ENCODE measurements at regions not wholly inside any gene's neighbourhood (a gene's known extent, or its start where the extent isn't known, plus 50 kb on each side); places are given as distances from the start of the nearest gene placed in this dataset.

DNA sequence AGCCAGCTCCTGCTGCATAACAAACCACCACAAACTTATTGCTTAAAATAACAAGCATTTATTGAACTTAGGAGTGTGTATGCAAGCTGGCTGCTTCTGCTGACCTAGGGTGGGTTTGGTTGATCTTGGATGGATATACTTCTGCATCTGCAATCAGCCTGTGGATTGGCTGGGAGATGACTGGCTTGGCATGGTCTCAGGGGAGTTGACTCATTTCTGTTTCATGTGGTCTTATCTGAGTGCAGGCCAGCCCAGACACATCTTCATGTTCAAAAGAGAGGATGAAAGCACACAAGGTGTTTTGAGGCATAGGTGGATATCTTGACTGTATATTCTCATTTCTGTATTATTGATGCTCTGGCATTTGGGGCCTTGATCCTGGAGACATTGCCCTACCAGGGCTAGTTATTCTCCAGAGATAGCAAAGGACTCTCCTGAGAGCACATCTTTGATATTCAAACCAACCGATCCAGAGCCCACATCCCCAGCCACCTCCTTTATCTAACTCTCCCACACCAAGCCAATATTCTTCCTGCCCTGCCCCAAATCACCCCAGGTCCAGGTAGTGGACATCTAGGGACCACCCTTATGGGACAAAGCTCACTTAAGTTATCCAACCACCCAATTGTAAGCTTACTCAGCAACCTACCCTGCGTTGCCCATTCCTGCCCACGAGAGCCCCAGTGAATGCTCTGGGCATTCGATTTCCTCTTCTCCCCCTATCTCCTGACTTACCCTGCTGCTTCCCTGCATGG is 350.8 kb downstream of the PTPRU start:
- ChIA-PET POLR2A (no interaction called here), CTCF (ENCODE audit: low intra/inter-chr PET ratio, low total read pairs) (no interaction called here)
- H3K27ac ChIP-seq (ENCODE audit: extremely low read length, insufficient read depth, low read length): no peak overlapping the region
- H4K20me1 ChIP-seq (ENCODE audit: insufficient read depth, low read length): no peaks in the 10 kb centered on the region
- WGBS (ENCODE audit: low lambda C conversion rate): 0% methylated on average over 3 of the region's 4 CpGs
- H3K27me3 ChIP-seq (ENCODE audit: control insufficient read depth in 1 of 2, insufficient read depth in 2 of 2, low read length in 2 of 2): no peaks in the 10 kb centered on the region; a peak in 1 of 5 replicates
- H2AFZ ChIP-seq (ENCODE audit: low read length): no peak overlapping the region
- FAIRE-seq (no peak), DNase-seq (ENCODE audit: low spot score) (no peak), ATAC-seq (no peak)
- intact Hi-C loops (cut with micrococcal nuclease; ENCODE audit: unreplicated experiment) (no loop called here), in situ Hi-C loops (cut with HindIII; ENCODE audit: extremely low pct_ligation_motif_present, low pct_unique_long_range_greater_than_20kb) (no loop called here)
- BruUV-seq (replicated peaks): no TSS peak
- no peaks in the 10 kb centered on the region for H3K4me1 ChIP-seq (ENCODE audit: insufficient read depth, low read length)
- H3K4me2 ChIP-seq (ENCODE audit: low read depth, low read length): no peak overlapping the region
- no peak overlapping the region for H3K4me3 ChIP-seq (replicated peaks in 1 of 3; ENCODE audit: insufficient read depth in 1 of 3, low read depth in 2 of 3, low read length in 3 of 3)
- H3K9ac ChIP-seq (ENCODE audit: insufficient read depth, low read depth, low read length): no peak overlapping the region
- no peaks in the 10 kb centered on the region for H3K36me3 ChIP-seq (replicated peaks in 1 of 2; ENCODE audit: control insufficient read depth in 1 of 2, insufficient read depth in 2 of 2, low read length in 2 of 2)
- H3K79me2 ChIP-seq (ENCODE audit: insufficient read depth, low read length): no peaks in the 10 kb centered on the region
- no peaks in the 10 kb centered on the region for H3K9me3 ChIP-seq (ENCODE audit: low read length)
- TF ChIP-seq ZFP36L2 (CRISPR knock-in tag; IDR thresholded peaks at IDR 0.05): no peak
- no peak for TF ChIP-seq ZNF432 (CRISPR knock-in tag; IDR thresholded peaks at IDR 0.05; ENCODE audit: borderline replicate concordance)
- no peak for TF ChIP-seq SUZ12 (IDR thresholded peaks at IDR 0.05; ENCODE audit: low read depth, low read length)
- TF ChIP-seq, protein P1, sequence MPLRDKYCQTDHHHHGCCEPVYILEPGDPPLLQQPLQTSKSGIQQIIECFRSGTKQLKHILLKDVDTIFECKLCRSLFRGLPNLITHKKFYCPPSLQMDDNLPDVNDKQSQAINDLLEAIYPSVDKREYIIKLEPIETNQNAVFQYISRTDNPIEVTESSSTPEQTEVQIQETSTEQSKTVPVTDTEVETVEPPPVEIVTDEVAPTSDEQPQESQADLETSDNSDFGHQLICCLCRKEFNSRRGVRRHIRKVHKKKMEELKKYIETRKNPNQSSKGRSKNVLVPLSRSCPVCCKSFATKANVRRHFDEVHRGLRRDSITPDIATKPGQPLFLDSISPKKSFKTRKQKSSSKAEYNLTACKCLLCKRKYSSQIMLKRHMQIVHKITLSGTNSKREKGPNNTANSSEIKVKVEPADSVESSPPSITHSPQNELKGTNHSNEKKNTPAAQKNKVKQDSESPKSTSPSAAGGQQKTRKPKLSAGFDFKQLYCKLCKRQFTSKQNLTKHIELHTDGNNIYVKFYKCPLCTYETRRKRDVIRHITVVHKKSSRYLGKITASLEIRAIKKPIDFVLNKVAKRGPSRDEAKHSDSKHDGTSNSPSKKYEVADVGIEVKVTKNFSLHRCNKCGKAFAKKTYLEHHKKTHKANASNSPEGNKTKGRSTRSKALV (CRISPR knock-in tag; IDR thresholded peaks at IDR 0.05): no peak
- TF ChIP-seq ZNF264 (CRISPR knock-in tag; IDR thresholded peaks at IDR 0.05): no peak
- TF ChIP-seq, protein P2, sequence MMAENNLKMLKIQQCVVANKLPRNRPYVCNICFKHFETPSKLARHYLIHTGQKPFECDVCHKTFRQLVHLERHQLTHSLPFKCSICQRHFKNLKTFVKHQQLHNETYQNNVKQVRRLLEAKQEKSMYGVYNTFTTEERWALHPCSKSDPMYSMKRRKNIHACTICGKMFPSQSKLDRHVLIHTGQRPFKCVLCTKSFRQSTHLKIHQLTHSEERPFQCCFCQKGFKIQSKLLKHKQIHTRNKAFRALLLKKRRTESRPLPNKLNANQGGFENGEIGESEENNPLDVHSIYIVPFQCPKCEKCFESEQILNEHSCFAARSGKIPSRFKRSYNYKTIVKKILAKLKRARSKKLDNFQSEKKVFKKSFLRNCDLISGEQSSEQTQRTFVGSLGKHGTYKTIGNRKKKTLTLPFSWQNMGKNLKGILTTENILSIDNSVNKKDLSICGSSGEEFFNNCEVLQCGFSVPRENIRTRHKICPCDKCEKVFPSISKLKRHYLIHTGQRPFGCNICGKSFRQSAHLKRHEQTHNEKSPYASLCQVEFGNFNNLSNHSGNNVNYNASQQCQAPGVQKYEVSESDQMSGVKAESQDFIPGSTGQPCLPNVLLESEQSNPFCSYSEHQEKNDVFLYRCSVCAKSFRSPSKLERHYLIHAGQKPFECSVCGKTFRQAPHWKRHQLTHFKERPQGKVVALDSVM (CRISPR knock-in tag; IDR thresholded peaks at IDR 0.05): no peak
- TF ChIP-seq SYNCRIP (IDR thresholded peaks at IDR 0.05; ENCODE audit: insufficient read depth, low read depth, low read length): no peak
- no peak for TF ChIP-seq ZNF749 (CRISPR knock-in tag; IDR thresholded peaks at IDR 0.05; ENCODE audit: borderline replicate concordance)
- TF ChIP-seq ZNF335 (CRISPR knock-in tag; IDR thresholded peaks at IDR 0.05): no peak
- TF ChIP-seq, protein P3, sequence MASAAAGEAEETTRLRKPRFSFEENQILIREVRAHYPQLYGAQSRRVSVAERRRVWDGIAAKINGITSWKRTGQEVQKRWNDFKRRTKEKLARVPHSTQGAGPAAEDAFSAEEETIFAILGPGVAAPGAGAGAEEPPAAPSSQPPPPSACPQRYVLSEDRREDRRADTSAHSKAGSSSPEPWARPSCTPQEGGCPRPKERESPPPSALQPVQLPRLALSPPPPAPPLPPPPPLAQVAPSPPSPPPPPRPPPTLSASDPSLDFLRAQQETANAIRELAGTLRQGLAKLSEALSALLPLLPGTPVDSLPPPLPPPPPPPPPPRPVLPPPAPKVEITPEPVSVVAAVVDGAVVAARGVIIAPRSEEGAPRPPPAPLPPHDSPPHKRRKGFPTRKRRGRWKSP (CRISPR knock-in tag; IDR thresholded peaks at IDR 0.05): no peak
- no peak for TF ChIP-seq NR2F6 (IDR thresholded peaks at IDR 0.05)
- no peak for TF ChIP-seq NR2F6 (CRISPR knock-in tag; IDR thresholded peaks at IDR 0.05)
